Cardiac septum (tissue), 1 donor: ENCODE measurements at regions not wholly inside any gene's neighbourhood (a gene's known extent, or its start where the extent isn't known, plus 50 kb on each side); places are given as distances from the start of the nearest gene placed in this dataset.

Source experiments
- DNase-seq: peaks from one replicate; pipeline ENCODE4 v3.0.0-alpha.2; 2020; ENCODE audit warnings: low spot score
- intact Hi-C: fragments of 100-400 bp; cut with DNase I; formaldehyde crosslinking; loops from one replicate; pipeline ENCODE4 v1.14.0; 2022
- donor health status: DM: no; HTN: no; CAD: no.

DNA sequence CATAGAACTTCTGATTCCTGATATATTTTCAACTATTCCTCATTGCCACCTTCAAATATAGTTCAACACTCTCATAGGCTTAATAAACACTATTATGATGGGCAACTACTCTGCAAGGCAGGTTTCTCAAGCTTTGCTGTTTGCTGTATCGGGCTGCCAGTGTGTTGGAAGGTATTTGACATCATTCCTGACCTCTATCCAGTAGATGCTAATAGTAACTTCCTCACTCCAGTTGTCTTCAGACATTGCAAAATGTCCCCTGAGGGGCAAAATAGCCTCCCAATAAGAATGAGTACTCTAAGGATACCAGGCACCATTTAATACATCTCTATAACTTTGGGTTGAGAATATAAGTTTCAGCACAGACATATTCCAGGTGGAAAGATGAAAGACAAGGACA is 147.5 kb upstream of the PFN2 start:
- intact Hi-C loops = no loop called here
- DNase-seq = no peak

DNA sequence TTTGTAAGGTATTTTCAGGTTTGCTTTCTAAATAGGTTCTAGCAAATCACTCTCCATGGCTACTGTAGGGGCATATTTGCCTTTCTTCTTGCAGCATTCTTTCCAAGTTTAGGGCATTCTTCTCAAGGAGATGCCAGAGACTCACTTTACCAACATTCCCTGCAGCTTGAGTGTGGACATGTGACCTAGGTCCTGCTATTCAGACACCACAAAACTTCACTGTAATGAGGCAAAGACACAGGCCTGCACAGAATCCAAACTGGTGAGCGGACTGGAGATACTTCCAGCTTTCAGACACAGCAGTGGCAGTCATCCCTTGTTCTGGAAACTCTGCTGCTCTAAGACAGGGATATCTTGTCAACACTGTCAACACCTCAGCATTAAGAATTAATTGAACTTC is 146.4 kb upstream of the PFN2 start:
- intact Hi-C loops = no loop called here

DNA sequence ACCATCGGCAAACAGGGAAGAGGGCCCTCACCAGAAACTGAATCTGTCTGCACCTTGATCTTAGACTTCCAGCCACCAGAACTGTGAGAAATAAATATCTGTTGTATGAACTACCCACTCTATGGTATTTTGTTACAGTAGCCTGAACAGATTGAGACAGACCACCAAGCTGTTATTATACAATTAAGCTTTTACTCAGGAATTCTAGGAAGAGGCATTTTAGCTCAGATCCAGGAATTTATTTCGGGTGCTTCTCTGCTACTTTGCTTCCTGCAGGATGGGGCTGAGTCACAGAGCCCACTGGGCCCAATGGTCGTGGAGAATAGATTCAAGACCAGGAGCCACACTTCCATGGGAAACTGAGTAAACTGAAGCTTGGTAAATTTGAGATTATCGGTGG is 145.5 kb upstream of the PFN2 start:
- DNase-seq = no peak
- intact Hi-C loops = no loop called here

More for the DNA sequence above, 146.4 kb upstream of the PFN2 start:
- no peak for DNase-seq

DNA sequence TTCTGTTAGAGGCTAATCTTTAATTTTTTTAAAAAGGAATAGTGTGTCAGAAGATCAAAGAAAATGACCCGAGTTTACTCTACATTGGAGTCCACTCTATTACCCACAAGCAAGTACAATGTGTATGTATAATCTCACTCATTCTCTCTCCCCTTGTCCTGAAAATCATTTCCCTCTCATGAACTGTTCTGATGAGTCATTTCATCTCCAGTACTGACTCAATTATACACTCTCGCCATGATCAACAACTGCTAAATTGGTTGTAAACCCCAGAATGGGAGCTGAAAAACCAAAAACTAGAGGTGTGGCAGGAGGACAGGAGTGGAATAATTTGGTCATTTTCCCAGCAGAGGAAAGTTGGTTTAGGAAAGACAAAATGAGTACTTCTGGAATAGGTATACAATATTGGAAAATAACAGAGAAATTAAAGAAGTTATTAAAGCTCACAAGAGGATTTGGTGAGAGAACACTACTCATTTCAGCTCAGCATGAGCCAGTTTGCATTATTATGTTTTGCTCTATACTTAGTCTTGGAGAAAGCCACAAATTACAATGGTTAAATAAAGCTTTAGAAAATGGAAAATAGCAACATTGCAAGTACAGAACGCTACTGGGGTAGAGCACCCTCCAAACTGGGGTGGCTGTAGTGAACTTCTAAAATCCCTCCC is 144.3 kb upstream of the PFN2 start:
- intact Hi-C loops = no loop called here
- no peak for DNase-seq

DNA sequence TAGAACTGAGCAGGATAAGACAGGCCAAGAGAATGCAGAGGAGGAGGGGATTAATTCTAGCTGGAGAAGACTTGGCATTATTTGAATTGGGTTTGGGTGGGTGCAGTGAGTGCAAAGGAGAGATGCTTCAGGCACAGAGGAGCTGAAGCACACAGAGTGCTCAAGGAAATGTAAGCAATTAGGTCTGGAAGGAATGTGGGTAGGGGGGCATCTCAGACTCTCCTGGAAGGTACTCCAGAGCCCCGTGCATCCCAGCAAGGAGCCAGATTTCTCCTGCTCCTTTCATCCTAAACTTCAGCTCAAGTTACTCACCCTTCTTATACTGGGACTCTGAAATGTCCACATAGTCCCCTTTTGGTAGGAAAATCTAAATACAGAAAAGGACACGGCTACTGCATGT is 143.6 kb upstream of the PFN2 start:
- DNase-seq = no peak
- intact Hi-C loops = no loop called here

DNA sequence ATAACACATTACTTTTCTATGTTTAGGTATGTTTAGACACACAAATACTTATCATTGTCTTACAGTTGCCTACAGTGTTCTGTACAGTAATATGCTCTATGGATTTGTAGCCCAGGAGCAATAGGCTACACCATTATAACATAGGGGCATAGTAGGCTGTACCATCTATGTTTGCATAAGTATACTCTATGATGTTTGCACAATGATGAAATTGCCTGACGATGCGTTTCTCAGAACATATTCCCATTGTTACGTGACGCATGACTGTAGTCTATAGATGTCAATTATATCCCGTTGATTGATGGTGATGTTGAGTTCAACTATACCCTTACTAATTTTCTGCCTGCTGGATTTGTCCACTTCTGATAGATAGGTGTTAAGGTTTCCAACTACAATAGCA is 139.4 kb upstream of the PFN2 start:
- no peak for DNase-seq
- intact Hi-C loops = no loop called here

DNA sequence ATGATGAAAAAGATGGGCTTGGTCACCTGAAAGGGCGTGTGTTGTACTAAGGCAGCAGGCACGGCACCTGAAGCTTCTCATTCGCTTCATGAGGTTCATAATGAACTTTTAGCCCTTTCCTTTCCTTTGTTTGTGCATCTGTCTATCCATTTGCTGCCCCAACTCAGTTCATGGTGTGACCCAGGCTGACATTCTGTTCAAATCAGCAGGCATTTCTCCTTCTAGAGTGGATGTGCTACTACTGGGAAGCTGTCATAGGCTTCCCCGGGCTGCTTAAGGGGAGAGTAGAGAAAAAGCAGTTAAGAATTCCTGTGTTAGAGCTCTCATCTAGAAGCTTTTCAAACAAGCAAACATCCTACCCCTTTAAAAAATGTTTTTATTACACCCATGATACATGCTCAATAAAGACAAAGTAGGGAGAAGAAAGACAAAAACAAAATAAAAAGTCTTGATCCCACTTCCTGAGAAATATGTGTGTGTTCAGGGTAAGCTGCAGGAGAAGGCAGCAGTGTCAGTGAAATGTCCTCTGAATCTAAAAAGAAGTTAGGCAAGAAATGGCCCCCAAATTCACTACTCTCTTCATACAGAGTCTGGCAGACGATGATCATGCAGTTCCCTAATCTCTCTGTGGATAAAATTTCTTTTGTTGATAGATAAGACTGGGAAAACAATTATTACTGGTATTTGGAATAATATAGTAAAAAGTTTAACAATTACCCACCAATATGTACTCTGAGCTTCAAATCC is 136.9 kb upstream of the PFN2 start:
- intact Hi-C loops = no loop called here
- no peak for DNase-seq

DNA sequence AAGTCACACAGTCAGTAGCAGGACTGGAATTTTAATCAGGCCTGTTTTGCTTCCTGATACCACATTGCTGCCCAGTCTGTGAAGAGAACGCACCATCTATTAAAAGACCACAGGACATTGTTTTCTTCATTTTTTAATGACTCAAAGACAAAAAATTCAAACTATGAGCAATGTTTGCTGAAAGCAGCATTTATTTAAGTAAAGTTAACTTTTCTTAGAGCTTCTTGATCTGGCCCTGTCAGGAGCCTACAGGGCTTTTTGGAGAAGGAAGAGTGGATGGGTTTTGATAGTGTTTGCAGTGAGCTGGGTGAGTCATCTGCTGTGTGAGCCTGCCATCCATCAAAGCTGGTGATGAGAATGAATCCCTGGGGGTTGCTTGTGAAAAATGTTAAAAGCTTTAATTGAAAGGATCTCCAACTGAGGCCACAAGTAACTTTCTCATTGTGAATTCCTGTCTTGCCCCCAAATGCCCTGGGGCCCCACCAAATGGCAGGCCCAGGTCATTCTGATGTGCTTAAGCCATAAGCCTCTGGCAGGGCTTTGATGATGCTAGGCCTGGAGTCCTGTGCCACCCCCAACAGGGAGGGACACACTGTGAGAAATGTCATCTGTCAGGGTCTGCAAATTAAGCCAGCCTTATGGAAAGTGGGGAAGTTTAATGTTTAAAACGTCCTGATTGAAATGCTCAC is 136.2 kb upstream of the PFN2 start:
- intact Hi-C loops = no loop called here
- no peak for DNase-seq

DNA sequence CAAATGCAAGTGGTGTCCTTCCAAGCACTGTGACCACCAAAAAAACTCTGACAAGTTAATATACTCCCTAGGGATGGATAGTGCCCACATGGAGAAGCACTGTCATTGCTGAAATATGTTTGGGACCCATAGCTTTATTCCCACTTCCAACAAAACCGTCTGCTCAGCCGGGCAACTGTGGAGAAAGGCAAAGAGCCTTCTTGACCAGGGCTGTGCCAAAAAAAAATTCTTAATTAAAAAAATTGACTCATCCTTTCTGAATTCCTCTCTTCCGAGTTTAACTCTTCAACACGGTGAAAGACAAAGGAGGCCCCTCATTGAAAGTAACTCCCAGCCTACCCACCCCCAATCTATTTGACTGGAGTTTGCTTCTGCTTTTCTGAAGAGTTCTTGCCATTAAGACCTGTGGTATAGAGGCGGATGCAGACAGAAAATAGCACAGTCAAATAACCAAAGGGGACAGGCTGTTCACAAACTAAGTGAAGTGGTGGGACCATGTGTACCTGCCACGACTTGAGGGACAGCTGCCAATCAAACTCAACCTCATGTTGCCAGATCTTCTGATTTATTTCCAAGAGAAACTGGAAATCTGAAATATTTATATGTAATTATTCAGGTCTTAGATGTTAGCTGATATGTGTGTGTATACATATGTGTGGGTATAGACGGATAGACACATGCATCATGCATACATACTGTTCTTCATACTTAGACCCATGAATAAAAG is 135.4 kb upstream of the PFN2 start:
- intact Hi-C loops = no loop called here
- no peak for DNase-seq

DNA sequence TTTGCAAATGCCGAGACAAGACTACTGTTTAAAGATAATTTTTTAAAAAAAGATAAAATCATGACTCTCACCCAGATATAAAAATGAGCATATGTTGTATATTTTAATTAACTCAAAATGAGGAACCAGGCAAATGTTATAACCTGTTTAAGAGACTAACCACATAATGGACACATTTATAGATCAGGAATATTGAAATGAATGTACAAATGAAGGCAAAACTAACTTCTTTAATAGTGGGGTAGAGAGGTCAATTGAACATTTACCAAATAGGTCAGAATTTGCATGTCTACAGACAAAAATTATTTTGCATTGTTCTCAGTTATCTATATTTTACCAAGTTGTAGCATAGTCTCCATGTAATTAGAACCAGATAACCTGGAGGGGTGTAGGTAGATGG is 134.3 kb upstream of the PFN2 start:
- intact Hi-C loops = no loop called here

DNA sequence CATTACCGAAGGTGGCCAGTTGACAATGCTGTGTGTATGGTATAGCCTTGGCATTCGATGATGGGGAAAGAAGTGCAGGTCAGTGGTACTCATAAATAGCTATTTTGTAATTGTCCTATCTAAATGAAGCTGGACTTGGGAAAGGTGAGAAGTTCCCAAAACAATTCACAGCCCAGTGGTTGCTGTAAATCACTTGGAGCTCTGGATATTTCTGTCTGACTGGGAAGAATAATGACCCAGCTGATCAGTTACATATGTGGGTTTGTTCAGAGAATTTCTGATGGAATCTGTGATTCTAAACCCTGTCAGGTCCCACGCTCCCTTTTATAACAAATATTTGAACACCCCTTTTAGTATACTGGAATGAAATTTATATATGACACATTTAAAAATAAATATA is 133.9 kb upstream of the PFN2 start:
- DNase-seq = no peak
- intact Hi-C loops = no loop called here

More for the DNA sequence above, 134.3 kb upstream of the PFN2 start:
- DNase-seq = no peak

DNA sequence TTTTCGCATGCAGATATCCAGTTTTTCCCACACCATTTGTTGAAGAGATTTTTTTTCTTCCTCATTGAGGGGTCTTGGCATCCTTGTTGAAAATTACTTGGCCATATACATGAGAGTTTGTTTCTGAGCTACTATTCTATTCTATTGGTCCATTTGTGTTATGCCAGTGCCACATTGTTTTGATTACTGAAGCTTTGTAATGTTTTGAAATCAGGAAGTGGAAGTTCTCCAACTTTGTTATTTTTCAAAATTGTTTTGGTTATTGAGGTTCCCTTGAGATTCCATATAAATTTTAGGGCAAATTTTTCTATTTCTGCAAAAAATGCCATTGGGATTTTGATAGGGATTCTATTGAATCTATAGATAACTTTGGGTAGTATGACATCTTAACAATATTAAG is 130.3 kb upstream of the PFN2 start:
- DNase-seq = no peak
- intact Hi-C loops = no loop called here

DNA sequence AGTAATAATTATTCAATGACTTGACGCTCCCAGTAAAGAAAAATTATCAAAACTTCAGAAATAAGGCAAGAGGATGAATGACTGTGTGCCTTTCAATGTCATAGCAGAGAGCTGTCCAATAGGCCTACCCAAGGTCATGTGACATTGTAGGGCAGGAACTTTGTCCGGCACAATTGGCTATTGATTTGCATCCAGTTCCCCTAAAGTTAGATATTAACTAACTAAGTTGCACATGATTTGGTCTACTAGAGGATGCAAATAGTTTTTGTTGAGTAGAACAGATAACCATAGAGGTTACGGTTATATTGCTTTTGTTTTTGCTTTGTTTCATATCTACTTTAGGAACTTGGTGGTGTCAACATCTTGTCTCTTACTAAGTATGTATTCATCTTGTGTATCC is 127.9 kb upstream of the PFN2 start:
- intact Hi-C loops = no loop called here
- no peak for DNase-seq

DNA sequence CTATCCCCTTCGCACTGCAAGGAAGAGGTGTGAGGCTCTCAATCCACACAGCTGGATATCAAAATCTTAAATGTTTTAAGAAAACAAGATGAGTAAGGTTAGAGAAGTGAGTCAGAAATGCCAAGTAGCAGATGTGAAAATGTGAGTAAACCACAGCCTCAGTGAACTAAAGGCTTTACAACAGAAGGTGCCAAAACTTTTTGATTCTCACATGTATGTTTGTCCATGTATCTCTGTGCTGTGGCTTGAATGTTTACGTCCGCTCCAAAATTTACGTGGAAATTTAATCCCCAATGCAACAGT is 126.8 kb upstream of the PFN2 start:
- intact Hi-C loops = no loop called here
- DNase-seq = no peak

DNA sequence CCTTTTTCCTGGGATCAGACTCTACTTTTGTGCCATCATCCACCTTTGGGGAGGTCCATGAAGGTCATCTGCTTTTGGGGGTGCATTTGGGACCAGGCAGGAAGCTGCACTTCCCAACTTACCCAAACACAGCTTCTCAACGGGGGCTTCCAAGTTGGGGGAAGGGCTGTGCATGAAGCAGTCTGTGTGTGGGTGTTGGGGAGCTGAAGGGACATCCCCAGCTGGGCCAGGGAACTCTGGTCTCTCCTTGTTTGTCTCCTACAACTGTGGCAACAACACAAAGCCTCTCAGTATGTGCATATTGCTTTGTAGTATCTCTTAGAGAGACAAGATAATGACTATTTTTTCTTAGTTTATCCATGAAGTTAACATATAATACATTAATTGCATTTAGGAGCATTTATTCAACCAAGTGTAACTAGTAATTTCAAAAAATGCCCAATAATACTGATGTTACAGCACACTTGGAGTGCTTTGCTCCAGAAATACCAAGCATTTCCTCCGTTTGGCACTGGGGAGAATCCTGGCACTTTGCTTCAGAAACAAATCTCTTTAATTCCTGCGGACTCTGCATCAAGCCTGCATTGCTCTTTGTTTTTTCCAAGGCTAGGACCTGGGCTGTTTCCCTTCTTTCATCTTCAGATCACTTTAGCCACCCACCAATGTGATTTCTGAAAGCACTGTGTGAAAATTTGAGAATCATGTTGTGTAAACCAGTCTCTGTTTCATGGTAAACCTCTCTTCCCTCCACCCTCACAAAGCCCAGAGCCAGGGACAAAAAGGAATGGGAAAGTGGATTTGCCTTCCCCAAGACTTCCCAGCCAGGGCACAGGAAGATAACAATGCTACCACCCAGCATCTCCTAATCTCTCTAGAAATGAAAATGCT is 126.2 kb upstream of the PFN2 start:
- intact Hi-C loops = no loop called here
- no peak for DNase-seq

DNA sequence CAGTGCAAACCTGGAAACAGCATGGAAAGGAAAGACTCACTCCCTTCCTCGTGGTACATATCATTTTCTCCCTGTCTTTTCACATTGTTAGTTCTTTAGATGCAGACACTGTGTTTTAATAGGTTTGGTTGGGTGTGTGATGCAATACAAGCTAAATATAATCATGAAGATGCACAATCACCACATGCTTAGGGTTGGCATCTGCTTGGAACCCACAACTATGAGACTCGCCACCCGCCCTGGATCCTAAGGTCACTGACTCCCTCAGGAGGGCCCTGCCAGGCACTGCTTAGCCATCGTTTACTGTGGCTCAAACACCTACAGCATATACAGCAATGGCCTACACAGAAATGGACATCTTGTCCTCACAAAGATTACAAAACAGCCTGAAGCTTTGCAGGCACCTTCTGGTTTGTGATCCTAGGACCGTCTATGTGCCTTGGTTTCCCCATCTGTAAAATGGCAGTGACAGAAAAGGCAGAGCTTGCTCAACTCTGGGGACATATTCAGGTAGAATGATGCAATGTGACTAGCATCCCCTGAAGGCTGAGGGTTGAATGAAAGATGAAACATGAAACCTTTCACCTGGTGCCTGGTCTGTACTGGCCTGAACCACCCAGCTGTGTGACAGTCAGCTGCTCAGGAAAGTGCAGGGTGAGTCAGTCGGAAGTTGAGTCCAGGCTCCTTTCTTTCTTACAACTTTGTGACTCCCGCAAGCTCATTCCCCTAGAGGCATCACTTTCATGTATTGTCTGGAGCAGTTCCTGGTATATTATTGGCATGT is 123.6 kb upstream of the PFN2 start:
- DNase-seq = no peak
- intact Hi-C loops = no loop called here

DNA sequence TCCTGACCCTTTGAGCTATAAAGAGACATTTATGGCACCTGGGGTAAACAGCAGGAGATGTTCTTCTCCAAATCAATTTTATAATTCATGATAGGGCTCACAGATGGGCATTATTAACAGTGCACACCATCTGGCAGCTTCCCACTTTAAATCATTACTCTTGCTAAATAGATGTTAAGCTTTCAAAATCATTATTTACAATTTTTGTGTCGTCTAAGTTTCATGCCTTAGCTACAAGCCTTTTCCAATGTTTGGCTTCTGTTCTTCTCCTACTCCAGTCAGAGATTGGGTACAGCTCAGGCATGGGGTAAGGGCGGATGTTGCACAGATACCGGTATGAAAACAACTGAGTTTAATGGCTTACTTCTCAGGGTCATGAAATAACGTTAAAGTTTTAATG is 120.9 kb upstream of the PFN2 start:
- intact Hi-C loops = no loop called here
- no peak for DNase-seq

DNA sequence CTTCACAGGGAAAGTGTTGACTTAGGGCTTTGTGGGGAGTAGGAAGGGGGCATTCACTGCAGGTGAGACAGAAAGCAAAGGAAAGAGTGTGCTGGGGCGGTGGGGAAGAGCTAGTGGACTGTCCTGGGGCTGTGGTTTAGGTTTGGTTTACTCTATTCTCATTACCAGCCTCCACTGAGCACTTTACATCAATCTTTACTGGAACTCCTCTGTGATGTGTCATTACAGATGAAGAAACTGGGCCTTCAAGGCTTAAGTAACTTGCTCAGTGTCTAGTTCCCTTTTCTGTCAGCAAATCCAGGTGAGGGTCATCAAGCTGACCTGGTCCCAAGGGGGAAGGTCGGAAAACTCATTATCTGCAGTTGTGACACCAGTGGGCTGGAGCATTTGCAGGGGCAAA is 120.2 kb upstream of the PFN2 start:
- DNase-seq = no peak
- intact Hi-C loops = no loop called here

DNA sequence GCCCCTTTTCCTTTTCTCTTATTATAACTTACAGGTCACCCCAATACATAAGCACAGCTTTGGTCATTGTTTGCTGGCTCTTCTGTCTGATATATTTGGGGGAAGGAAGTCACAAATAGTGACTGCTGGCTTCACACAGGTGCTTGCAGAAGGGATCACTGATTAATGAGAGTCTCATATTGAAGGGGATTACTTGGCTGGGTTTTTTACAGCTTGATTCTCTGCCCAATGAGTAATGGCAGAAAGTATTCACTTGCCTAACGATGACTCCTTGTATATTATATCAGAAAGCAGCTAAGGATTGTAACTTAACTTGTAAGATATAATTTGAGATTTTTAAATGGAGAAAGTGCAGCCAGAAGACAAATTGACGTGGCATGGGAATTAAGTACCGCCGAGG is 119.3 kb upstream of the PFN2 start:
- intact Hi-C loops = no loop called here

More for the DNA sequence above, 119.3 kb upstream of the PFN2 start:
- no peak for DNase-seq
